ENCODE measurements at regions not wholly inside any gene's neighbourhood (a gene's known extent, or its start where the extent isn't known, plus 50 kb on each side); places are given as distances from the start of the nearest gene placed in this dataset.

DNA sequence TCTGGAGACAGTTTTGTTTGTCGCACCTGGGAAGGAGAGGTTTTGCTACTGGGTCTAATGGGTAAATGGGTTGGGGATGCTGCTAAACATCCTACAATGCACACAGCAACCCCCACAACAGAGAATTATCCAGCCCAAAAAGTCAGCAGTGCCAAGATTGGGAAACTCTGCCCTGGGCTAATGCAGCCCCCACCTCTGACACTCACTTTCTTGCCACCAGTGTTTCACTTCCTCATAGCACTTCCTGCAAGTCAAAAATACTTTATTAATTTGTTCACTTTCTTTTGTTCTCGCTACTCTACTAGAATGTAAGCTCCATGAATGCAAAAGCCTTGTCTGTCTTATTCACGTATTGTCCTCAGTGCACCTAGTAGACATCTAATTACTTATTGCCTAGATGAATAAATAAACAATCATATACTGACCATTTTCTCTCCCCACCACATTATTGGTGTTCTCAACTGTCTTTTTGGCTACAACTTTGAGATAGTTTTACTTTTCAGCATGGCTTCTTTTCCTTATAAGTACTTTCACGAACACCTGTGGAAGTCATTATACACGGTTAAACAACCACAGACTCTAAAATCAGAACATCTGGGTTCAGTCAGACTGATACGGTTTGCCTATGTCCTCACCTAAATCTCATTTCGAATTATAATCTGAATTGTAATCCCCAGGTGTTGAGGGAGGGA lies 82.0 kb upstream of the PITX2 start:
- CTCF ChIA-PET (ENCODE audit: low intra/inter-chr PET ratio): no interaction called here
- no peaks in the 10 kb centered on the region for H3K79me2 ChIP-seq (ENCODE audit: control insufficient read depth, insufficient read depth, low read length)
- no peak overlapping the region for H2AFZ ChIP-seq (ENCODE audit: low read depth, low read length)
- under 1% methylated on average over 7 of the region's 7 CpGs for WGBS (ENCODE audit: insufficient coverage, low coverage, missing lambda C conversion rate)
- FAIRE-seq (no peak), ATAC-seq (no peak), DNase-seq (ENCODE audit: extremely low read depth in 1 of 4, low spot score in 3 of 4) (no peak)
- H3K9me3 ChIP-seq (replicated peaks; ENCODE audit: control insufficient read depth, insufficient read depth, low read depth, low read length): no peaks in the 10 kb centered on the region
- no peak overlapping the region for H3K4me2 ChIP-seq (ENCODE audit: insufficient read depth, low read length)
- BruUV-seq (replicated peaks): no TSS peak
- no peaks in the 10 kb centered on the region for H3K27me3 ChIP-seq (ENCODE audit: control insufficient read depth in 2 of 2, insufficient read depth in 2 of 2, low read length in 2 of 2)
- H3K9me1 ChIP-seq (ENCODE audit: control insufficient read depth, insufficient read depth, low read length): no peaks in the 10 kb centered on the region
- H3K27ac ChIP-seq (ENCODE audit: extremely low read depth, low read depth, low read length): no peak overlapping the region
- H3K9ac ChIP-seq (ENCODE audit: insufficient read depth in 1 of 2, low read depth in 2 of 2, low read length in 2 of 2): no peak overlapping the region
- H3K4me3 ChIP-seq: no peak overlapping the region
- POLR2A ChIA-PET: no interaction called here
- intact Hi-C loops (cut with micrococcal nuclease) (no loop called here), in situ Hi-C loops (cut with MboI) (no loop called here)
- TF ChIP-seq HDAC8 (tag; IDR thresholded peaks at IDR 0.05) (no peak), MEIS2 (IDR thresholded peaks at IDR 0.05; ENCODE audit: partially characterized antibody) (no peak), SIN3A (IDR thresholded peaks at IDR 0.05; ENCODE audit: borderline replicate concordance in 2 of 2, control insufficient read depth in 1 of 2, low read depth in 2 of 2, low read length in 2 of 2) (no peak), PCBP1 (IDR thresholded peaks at IDR 0.05; ENCODE audit: low read depth, low read length, poor library complexity, severe bottlenecking) (no peak), DDX20 (tag; IDR thresholded peaks at IDR 0.05; ENCODE audit: low read depth) (no peak), TSC22D4 (tag; IDR thresholded peaks at IDR 0.05) (no peak)
- no peaks in the 10 kb centered on the region for H3K36me3 ChIP-seq (ENCODE audit: control insufficient read depth, insufficient read depth, low read length)
- no peaks in the 10 kb centered on the region for H4K20me1 ChIP-seq (replicated peaks; ENCODE audit: control insufficient read depth, insufficient read depth, low read length)
- no peaks in the 10 kb centered on the region for H3K4me1 ChIP-seq (replicated peaks in 1 of 2; ENCODE audit: control insufficient read depth in 2 of 2, insufficient read depth in 2 of 2, low read length in 2 of 2)

DNA sequence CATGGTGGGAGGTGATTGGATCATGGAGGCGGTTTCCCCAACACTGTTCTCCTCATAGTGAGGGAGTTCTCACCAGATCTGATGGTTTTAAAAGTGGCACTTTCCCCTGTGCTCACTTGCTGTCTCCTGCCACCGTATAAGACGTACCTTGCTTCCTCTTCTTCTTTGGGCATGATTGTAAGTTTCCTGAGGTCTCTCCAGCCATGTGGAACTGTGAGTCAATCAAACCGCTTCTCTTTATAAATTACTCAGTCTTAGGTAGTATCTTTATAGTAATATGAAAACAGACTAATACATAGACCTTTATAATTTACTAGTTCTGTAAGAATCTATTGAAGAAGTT lies 82.5 kb upstream of the PITX2 start:
- no peak for DNase-seq (ENCODE audit: extremely low read depth in 1 of 4, low spot score in 3 of 4)
- ChIA-PET CTCF (ENCODE audit: low intra/inter-chr PET ratio) (no interaction called here), POLR2A (no interaction called here)
- Histone ChIP-seq H2AFZ (ENCODE audit: low read depth, low read length) (no peak overlapping the region), H3K9ac (ENCODE audit: insufficient read depth in 1 of 2, low read depth in 2 of 2, low read length in 2 of 2) (no peak overlapping the region), H3K36me3 (ENCODE audit: control insufficient read depth, insufficient read depth, low read length) (no peaks in the 10 kb centered on the region), H3K9me1 (ENCODE audit: control insufficient read depth, insufficient read depth, low read length) (no peaks in the 10 kb centered on the region), H3K9me3 (replicated peaks; ENCODE audit: control insufficient read depth, insufficient read depth, low read depth, low read length) (no peaks in the 10 kb centered on the region), H4K20me1 (replicated peaks; ENCODE audit: control insufficient read depth, insufficient read depth, low read length) (no peaks in the 10 kb centered on the region), H3K4me3 (no peak overlapping the region), H3K27me3 (ENCODE audit: control insufficient read depth in 2 of 2, insufficient read depth in 2 of 2, low read length in 2 of 2) (no peaks in the 10 kb centered on the region), H3K4me1 (replicated peaks in 1 of 2; ENCODE audit: control insufficient read depth in 2 of 2, insufficient read depth in 2 of 2, low read length in 2 of 2) (no peaks in the 10 kb centered on the region), H3K4me2 (ENCODE audit: insufficient read depth, low read length) (no peak overlapping the region), H3K27ac (ENCODE audit: extremely low read depth, low read depth, low read length) (no peak overlapping the region), H3K79me2 (ENCODE audit: control insufficient read depth, insufficient read depth, low read length) (no peaks in the 10 kb centered on the region)
- no TSS peak for BruUV-seq (replicated peaks)
- intact Hi-C loops (cut with micrococcal nuclease) (no loop called here), in situ Hi-C loops (cut with MboI) (no loop called here)
- 0% methylated on average over 4 of the region's 4 CpGs for WGBS (ENCODE audit: insufficient coverage, low coverage, missing lambda C conversion rate)
- no peak for FAIRE-seq
- ATAC-seq: no peak
- TF ChIP-seq BMI1 (IDR thresholded peaks at IDR 0.05; ENCODE audit: low read length) (no peak), SRF (CRISPR knock-in tag; IDR thresholded peaks at IDR 0.05) (no peak), BRF2 (IDR thresholded peaks at IDR 0.05; ENCODE audit: borderline replicate concordance, insufficient read depth, insufficient read length) (no peak), SRSF7 (optimal IDR thresholded peaks at IDR 0.05; ENCODE audit: low read depth, low read length) (no peak), U2AF1 (optimal IDR thresholded peaks at IDR 0.05; ENCODE audit: low read depth, low read length) (no peak), ATF1 (CRISPR knock-in tag; IDR thresholded peaks at IDR 0.05) (no peak), ATF1 (tag; IDR thresholded peaks at IDR 0.05) (no peak), IRF2 (CRISPR knock-in tag; IDR thresholded peaks at IDR 0.05) (no peak), PHB2 (IDR thresholded peaks at IDR 0.05; ENCODE audit: low read depth) (no peak), ZNF561 (CRISPR knock-in tag; conservative IDR thresholded peaks at IDR 0.05) (no peak), LARP7 (IDR thresholded peaks at IDR 0.05) (no peak), NCOR1 (IDR thresholded peaks at IDR 0.05) (no peak), POLR2H (tag; IDR thresholded peaks at IDR 0.05; ENCODE audit: low read depth) (no peak)
